Stimulated activated naive CD8-positive, alpha-beta T cell treated with anti-CD3 and anti-CD28 coated beads, Interleukin-15, amount 100 ng/mL, for 72 hours (primary cell): ENCODE measurements at regions not wholly inside any gene's neighbourhood (a gene's known extent, or its start where the extent isn't known, plus 50 kb on each side); places are given as distances from the start of the nearest gene placed in this dataset.
"Not testable (repeated sequence)": the region's sequence is repeated elsewhere in the genome, so short reads cannot be mapped to it uniquely, and the experiment has no call there.

ENCODE experiments used
- ATAC-seq: fragments of 150-1000 bp; cut with Tn5 transposase; 2 replicates; pipeline ENCODE4 v1.10.0; 2021; ENCODE audit warnings: mild to moderate bottlenecking, moderate library complexity
- DNase-seq, 2 donors: peaks; one replicate each; pipeline ENCODE4 v3.0.0; 2021 to 2022
- H3K27ac Mint-ChIP-seq, 2 donors: one replicate each; pipeline ENCODE4 v1.8.0; 2022; ENCODE audit warnings: mild to moderate bottlenecking in 2 of 2, mixed read lengths in 2 of 2, moderate library complexity in 2 of 2
- H3K27me3 Mint-ChIP-seq: one replicate; pipeline ENCODE4 v1.8.0; 2022; ENCODE audit warnings: mixed read lengths
- H3K4me1 Mint-ChIP-seq: one replicate; pipeline ENCODE4 v1.8.0; 2022; ENCODE audit warnings: mild to moderate bottlenecking, mixed read lengths
- H3K4me3 Mint-ChIP-seq, 2 donors: one replicate each; pipeline ENCODE4 v1.8.0; 2022; ENCODE audit warnings: mild to moderate bottlenecking in 2 of 2, mixed read lengths in 2 of 2, moderate library complexity in 1 of 2
- H3K9me3 Mint-ChIP-seq, 2 donors: one replicate each; pipeline ENCODE4 v1.8.0; 2022; ENCODE audit warnings: mixed read lengths in 2 of 2

GRCh38 chr13:52565324-52565723 is 76.9 kb upstream of the HNRNPA1L2 start:
- H3K27ac Mint-ChIP-seq, DNase-seq, ATAC-seq, H3K27me3 Mint-ChIP-seq, H3K4me1 Mint-ChIP-seq, H3K9me3 Mint-ChIP-seq, H3K4me3 Mint-ChIP-seq: not testable (repeated sequence)

GRCh38 chr13:52569904-52570602 is 72.2 kb upstream of the HNRNPA1L2 start:
- peak; percentile 10 to 11 for DNase-seq
- H3K27me3 Mint-ChIP-seq, H3K4me1 Mint-ChIP-seq, H3K4me3 Mint-ChIP-seq, H3K27ac Mint-ChIP-seq, H3K9me3 Mint-ChIP-seq: not testable (repeated sequence)
- peak; percentile 87 for ATAC-seq

GRCh38 chr13:52571163-52571562 is 71.1 kb upstream of the HNRNPA1L2 start:
- not testable (repeated sequence) for H3K4me3 Mint-ChIP-seq, H3K27ac Mint-ChIP-seq, ATAC-seq, H3K27me3 Mint-ChIP-seq, H3K4me1 Mint-ChIP-seq, DNase-seq, H3K9me3 Mint-ChIP-seq

- not testable (repeated sequence) for H3K27me3 Mint-ChIP-seq, H3K27ac Mint-ChIP-seq, H3K4me3 Mint-ChIP-seq, H3K4me1 Mint-ChIP-seq, H3K9me3 Mint-ChIP-seq, DNase-seq, ATAC-seq
These were observed 59.3 kb upstream of the HNRNPA1L2 start for GRCh38 chr13:52582962-52583361.
